OCI-LY1 (cell line): ENCODE measurements at regions not wholly inside any gene's neighbourhood (a gene's known extent, or its start where the extent isn't known, plus 50 kb on each side); places are given as distances from the start of the nearest gene placed in this dataset.

Experiments used
- H2AFZ ChIP-seq: fragments of 200-600 bp; sonication (generic), shearing (Covaris generic); 2 replicates; pipeline ENCODE4 v1.6.0; 2014; ENCODE audit warnings: antibody characterized with exemption, mild to moderate bottlenecking, low read length
- H3F3A ChIP-seq: fragments of 200-600 bp; sonication (generic), shearing (Covaris generic); 2 replicates; pipeline ENCODE4 v1.6.0; 2014; ENCODE audit warnings: mild to moderate bottlenecking, antibody characterized with exemption, low read length, moderate library complexity; ENCODE audit not compliant: insufficient read depth
- H3K27ac ChIP-seq: fragments of 200-600 bp; sonication (generic); 2 replicates; pipeline ENCODE4 v1.5.1; 2014; ENCODE audit warnings: low read length, mixed run types, mild to moderate bottlenecking, low read depth; ENCODE audit not compliant: poor library complexity, severe bottlenecking
- H3K27me3 ChIP-seq: fragments of 200-600 bp; sonication (generic); 2 replicates; pipeline ENCODE4 v1.6.0; 2014; ENCODE audit warnings: antibody characterized with exemption, mild to moderate bottlenecking, low read length, moderate library complexity; ENCODE audit not compliant: insufficient read depth
- H3K36me3 ChIP-seq: fragments of 200-600 bp; sonication (generic); 2 replicates; pipeline ENCODE4 v1.6.1; 2014; ENCODE audit warnings: mild to moderate bottlenecking, antibody characterized with exemption, low read length, moderate library complexity, mixed read lengths; ENCODE audit not compliant: insufficient read depth
- H3K4me1 ChIP-seq: fragments of 200-600 bp; sonication (generic); 2 replicates; pipeline ENCODE4 v1.5.1; 2014; ENCODE audit warnings: mild to moderate bottlenecking, low read length, moderate library complexity; ENCODE audit not compliant: insufficient read depth, severe bottlenecking
- H3K4me2 ChIP-seq: fragments of 200-600 bp; sonication (generic), shearing (Covaris generic); 2 replicates; pipeline ENCODE4 v1.6.1; 2014; ENCODE audit warnings: low read length
- H3K4me3 ChIP-seq: fragments of 200-600 bp; sonication (generic); 2 replicates; pipeline ENCODE4 v1.5.1; 2014; ENCODE audit warnings: low read length, low read depth, mild to moderate bottlenecking, mixed read lengths; ENCODE audit not compliant: poor library complexity, severe bottlenecking
- H3K79me2 ChIP-seq: fragments of 200-600 bp; shearing (Covaris generic); 2 replicates; pipeline ENCODE4 v1.6.1; 2016; ENCODE audit warnings: mixed run types, low read length, mixed read lengths; ENCODE audit not compliant: insufficient read depth
- H3K9ac ChIP-seq: fragments of 200-600 bp; sonication (generic), shearing (Covaris generic); 2 replicates; pipeline ENCODE4 v1.6.1; 2014; ENCODE audit warnings: mild to moderate bottlenecking, low read length, mixed read lengths
- H3K9me2 ChIP-seq: fragments of 200-600 bp; sonication (generic), shearing (Covaris generic); 2 replicates; pipeline ENCODE4 v1.6.1; 2014; ENCODE audit warnings: low read depth, mild to moderate bottlenecking, low read length, mixed read lengths
- H3K9me3 ChIP-seq: fragments of 200-600 bp; shearing (Covaris generic); 2 replicates; pipeline ENCODE4 v1.6.1; 2014; ENCODE audit warnings: low read length, mixed read lengths
- H4K20me1 ChIP-seq: fragments of 200-600 bp; sonication (generic), shearing (Covaris generic); 2 replicates; pipeline ENCODE4 v1.6.0; 2016; ENCODE audit warnings: mild to moderate bottlenecking, low read length; ENCODE audit not compliant: insufficient read depth
- CTCF ChIP-seq: fragments of 200-600 bp; sonication (generic), shearing (Covaris generic); IDR thresholded peaks from 2 replicates; pipeline ENCODE4 v1.5.1; 2017; ENCODE audit warnings: mild to moderate bottlenecking, antibody characterized with exemption, low read length, moderate library complexity, mixed read lengths
- EZH2 ChIP-seq: fragments of 200-600 bp; sonication (generic), shearing (Covaris generic); IDR thresholded peaks from 2 replicates; pipeline ENCODE4 v1.8.0; 2017; ENCODE audit warnings: borderline replicate concordance, mixed run types, mild to moderate bottlenecking, antibody characterized with exemption, low read length, moderate library complexity, mixed read lengths

GRCh38 chr3:79947469-79947868 lies 179.7 kb upstream of the ROBO1 start:
- Histone ChIP-seq H3K9ac (no peak overlapping the region), H3K27me3 (no peaks in the 10 kb centered on the region), H3K4me3 (no peak overlapping the region), H2AFZ (no peak overlapping the region), H3K79me2 (no peaks in the 10 kb centered on the region), H3F3A (no peaks in the 10 kb centered on the region), H3K36me3 (no peaks in the 10 kb centered on the region), H3K9me2 (no peaks in the 10 kb centered on the region), H3K4me1 (no peaks in the 10 kb centered on the region), H3K27ac (no peak overlapping the region), H3K9me3 (no peaks in the 10 kb centered on the region), H3K4me2 (no peak overlapping the region), H4K20me1 (no peaks in the 10 kb centered on the region)
- no peak for TF ChIP-seq EZH2
- TF ChIP-seq CTCF, result no peak

- H3K9me2 ChIP-seq, result no peaks in the 10 kb centered on the region
- no peaks in the 10 kb centered on the region for H3K79me2 ChIP-seq
- no peak overlapping the region for H3K4me2 ChIP-seq
- H3K9ac ChIP-seq, result no peak overlapping the region
- TF ChIP-seq CTCF (no peak), EZH2 (no peak)
- no peaks in the 10 kb centered on the region for H3K27me3 ChIP-seq
- H3K4me1 ChIP-seq, result no peaks in the 10 kb centered on the region
- no peak overlapping the region for H3K27ac ChIP-seq
- H3K36me3 ChIP-seq, result no peaks in the 10 kb centered on the region
- no peaks in the 10 kb centered on the region for H4K20me1 ChIP-seq
- H2AFZ ChIP-seq, result no peak overlapping the region
- no peak overlapping the region for H3K4me3 ChIP-seq
- H3K9me3 ChIP-seq, result no peaks in the 10 kb centered on the region
- H3F3A ChIP-seq, result no peaks in the 10 kb centered on the region
Observed at GRCh38 chr3:79937567-79937966, 169.8 kb upstream of the ROBO1 start.

- Histone ChIP-seq H3K4me3 (no peak overlapping the region), H3K4me1 (peaks cover 9% of the 10 kb centered on the region), H3K9me2 (no peaks in the 10 kb centered on the region), H3K4me2 (no peak overlapping the region), H3K9ac (no peak overlapping the region), H3K27me3 (no peaks in the 10 kb centered on the region), H4K20me1 (no peaks in the 10 kb centered on the region), H3K36me3 (no peaks in the 10 kb centered on the region), H2AFZ (no peak overlapping the region), H3K27ac (no peak overlapping the region), H3F3A (no peaks in the 10 kb centered on the region), H3K9me3 (no peaks in the 10 kb centered on the region), H3K79me2 (no peaks in the 10 kb centered on the region)
- no peak for TF ChIP-seq CTCF
- no peak for TF ChIP-seq EZH2
Observed at GRCh38 chr3:79930196-79930595, 162.4 kb upstream of the ROBO1 start.
